ENCODE measurements at regions not wholly inside any gene's neighbourhood (a gene's known extent, or its start where the extent isn't known, plus 50 kb on each side); places are given as distances from the start of the nearest gene placed in this dataset.

GRCh38 chr5:8418049-8418426 lies 549.1 kb downstream of the MTRR start (continued):
- no peak for TF ChIP-seq USF2 (IDR thresholded peaks at IDR 0.05; ENCODE audit: low read length)
- TF ChIP-seq PHF8 (conservative IDR thresholded peaks at IDR 0.05; ENCODE audit: low read depth, low read length), result no peak
- TF ChIP-seq TCF12 (IDR thresholded peaks at IDR 0.05; ENCODE audit: low read depth, low read length), result no peak
- TF ChIP-seq MAFK (IDR thresholded peaks at IDR 0.05; ENCODE audit: low read depth, low read length), result no peak

Measured in H1 (cell line).